Liver (tissue), 3 donors: ENCODE measurements at regions not wholly inside any gene's neighbourhood (a gene's known extent, or its start where the extent isn't known, plus 50 kb on each side); places are given as distances from the start of the nearest gene placed in this dataset.

ENCODE experiments used
- FOXA1 ChIP-seq: IDR thresholded peaks from 2 replicates; pipeline ENCODE4 v1.6.1; 2016; ENCODE audit warnings: antibody characterized with exemption
- GABPA ChIP-seq, 2 donors: IDR thresholded peaks in 1 of 2; conservative IDR thresholded peaks in 1 of 2; 2 replicates each; pipeline ENCODE4 v1.6.1; 2016; ENCODE audit warnings: antibody characterized with exemption in 2 of 2, mild to moderate bottlenecking in 1 of 2, moderate library complexity in 1 of 2
- HNF4G ChIP-seq: IDR thresholded peaks from 2 replicates; pipeline ENCODE4 v1.6.1; 2016; ENCODE audit warnings: antibody characterized with exemption
- JUND ChIP-seq, 2 donors: IDR thresholded peaks; 2 replicates each; pipeline ENCODE4 v1.6.1; 2016; ENCODE audit warnings: antibody characterized with exemption in 2 of 2
- RAD21 ChIP-seq, 2 donors: IDR thresholded peaks; 2 replicates each; pipeline ENCODE4 v1.6.1; 2016; ENCODE audit warnings: antibody characterized with exemption in 2 of 2, mild to moderate bottlenecking in 2 of 2
- SP1 ChIP-seq: IDR thresholded peaks from 2 replicates; pipeline ENCODE4 v1.6.1; 2018; ENCODE audit warnings: antibody characterized with exemption, mild to moderate bottlenecking
- TAF1 ChIP-seq: conservative IDR thresholded peaks from 2 replicates; pipeline ENCODE4 v1.6.1; 2016; ENCODE audit warnings: antibody characterized with exemption, mild to moderate bottlenecking
- YY1 ChIP-seq: IDR thresholded peaks from 2 replicates; pipeline ENCODE4 v1.6.1; 2016; ENCODE audit warnings: antibody characterized with exemption, mild to moderate bottlenecking
- TF ChIP-seq, protein P1 (sequence below): fragments of 150-350 bp; IDR thresholded peaks from 2 replicates; pipeline ENCODE4 v1.5.1; 2017; ENCODE audit warnings: improper control_type of control experiment, low read depth, low read length; ENCODE audit not compliant: missing input control
- TF ChIP-seq, protein P2 (sequence below): IDR thresholded peaks from 2 replicates; pipeline ENCODE4 v1.6.1; 2016; ENCODE audit warnings: antibody characterized with exemption
- TF ChIP-seq, protein P3 (sequence below): IDR thresholded peaks from 2 replicates; pipeline ENCODE4 v1.6.1; 2016; ENCODE audit warnings: antibody characterized with exemption, mild to moderate bottlenecking
- TF ChIP-seq, protein P4 (sequence below): IDR thresholded peaks from 2 replicates; pipeline ENCODE4 v1.6.1; 2016; ENCODE audit warnings: antibody characterized with exemption
- TF ChIP-seq, protein P5 (sequence below): IDR thresholded peaks from 2 replicates; pipeline ENCODE4 v1.6.1; 2016; ENCODE audit warnings: antibody characterized with exemption
- donor health status: healthy.
- donor health status: healthy.

DNA sequence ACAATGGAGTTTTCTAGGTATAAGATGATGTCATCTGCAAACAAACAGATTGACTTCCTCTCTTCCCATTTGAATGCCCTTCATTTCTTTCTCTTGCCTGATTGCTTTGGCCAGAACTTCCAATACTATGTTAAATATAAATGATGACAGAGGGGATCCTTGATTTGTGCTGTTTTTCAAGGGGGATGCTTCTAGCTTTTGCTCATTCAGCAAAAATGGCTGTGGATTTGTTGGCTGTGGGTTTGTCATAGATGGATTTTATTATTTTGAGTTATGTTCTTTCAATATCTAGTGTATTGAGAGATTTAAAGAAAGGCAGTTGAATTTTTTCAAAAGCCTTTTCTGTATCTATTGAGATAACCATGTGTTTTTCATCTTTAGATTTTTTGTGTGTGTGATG lies 662.4 kb upstream of the EYS start:
- TF ChIP-seq, protein P1, sequence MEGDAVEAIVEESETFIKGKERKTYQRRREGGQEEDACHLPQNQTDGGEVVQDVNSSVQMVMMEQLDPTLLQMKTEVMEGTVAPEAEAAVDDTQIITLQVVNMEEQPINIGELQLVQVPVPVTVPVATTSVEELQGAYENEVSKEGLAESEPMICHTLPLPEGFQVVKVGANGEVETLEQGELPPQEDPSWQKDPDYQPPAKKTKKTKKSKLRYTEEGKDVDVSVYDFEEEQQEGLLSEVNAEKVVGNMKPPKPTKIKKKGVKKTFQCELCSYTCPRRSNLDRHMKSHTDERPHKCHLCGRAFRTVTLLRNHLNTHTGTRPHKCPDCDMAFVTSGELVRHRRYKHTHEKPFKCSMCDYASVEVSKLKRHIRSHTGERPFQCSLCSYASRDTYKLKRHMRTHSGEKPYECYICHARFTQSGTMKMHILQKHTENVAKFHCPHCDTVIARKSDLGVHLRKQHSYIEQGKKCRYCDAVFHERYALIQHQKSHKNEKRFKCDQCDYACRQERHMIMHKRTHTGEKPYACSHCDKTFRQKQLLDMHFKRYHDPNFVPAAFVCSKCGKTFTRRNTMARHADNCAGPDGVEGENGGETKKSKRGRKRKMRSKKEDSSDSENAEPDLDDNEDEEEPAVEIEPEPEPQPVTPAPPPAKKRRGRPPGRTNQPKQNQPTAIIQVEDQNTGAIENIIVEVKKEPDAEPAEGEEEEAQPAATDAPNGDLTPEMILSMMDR: no peak
- TF ChIP-seq, protein P2, sequence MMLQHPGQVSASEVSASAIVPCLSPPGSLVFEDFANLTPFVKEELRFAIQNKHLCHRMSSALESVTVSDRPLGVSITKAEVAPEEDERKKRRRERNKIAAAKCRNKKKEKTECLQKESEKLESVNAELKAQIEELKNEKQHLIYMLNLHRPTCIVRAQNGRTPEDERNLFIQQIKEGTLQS: no peak
- TF ChIP-seq, protein P3, sequence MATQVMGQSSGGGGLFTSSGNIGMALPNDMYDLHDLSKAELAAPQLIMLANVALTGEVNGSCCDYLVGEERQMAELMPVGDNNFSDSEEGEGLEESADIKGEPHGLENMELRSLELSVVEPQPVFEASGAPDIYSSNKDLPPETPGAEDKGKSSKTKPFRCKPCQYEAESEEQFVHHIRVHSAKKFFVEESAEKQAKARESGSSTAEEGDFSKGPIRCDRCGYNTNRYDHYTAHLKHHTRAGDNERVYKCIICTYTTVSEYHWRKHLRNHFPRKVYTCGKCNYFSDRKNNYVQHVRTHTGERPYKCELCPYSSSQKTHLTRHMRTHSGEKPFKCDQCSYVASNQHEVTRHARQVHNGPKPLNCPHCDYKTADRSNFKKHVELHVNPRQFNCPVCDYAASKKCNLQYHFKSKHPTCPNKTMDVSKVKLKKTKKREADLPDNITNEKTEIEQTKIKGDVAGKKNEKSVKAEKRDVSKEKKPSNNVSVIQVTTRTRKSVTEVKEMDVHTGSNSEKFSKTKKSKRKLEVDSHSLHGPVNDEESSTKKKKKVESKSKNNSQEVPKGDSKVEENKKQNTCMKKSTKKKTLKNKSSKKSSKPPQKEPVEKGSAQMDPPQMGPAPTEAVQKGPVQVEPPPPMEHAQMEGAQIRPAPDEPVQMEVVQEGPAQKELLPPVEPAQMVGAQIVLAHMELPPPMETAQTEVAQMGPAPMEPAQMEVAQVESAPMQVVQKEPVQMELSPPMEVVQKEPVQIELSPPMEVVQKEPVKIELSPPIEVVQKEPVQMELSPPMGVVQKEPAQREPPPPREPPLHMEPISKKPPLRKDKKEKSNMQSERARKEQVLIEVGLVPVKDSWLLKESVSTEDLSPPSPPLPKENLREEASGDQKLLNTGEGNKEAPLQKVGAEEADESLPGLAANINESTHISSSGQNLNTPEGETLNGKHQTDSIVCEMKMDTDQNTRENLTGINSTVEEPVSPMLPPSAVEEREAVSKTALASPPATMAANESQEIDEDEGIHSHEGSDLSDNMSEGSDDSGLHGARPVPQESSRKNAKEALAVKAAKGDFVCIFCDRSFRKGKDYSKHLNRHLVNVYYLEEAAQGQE: no peak
- TF ChIP-seq TAF1: no peak
- TF ChIP-seq RAD21 (IDR thresholded peaks at IDR 0.05): no peak
- TF ChIP-seq, protein P4, sequence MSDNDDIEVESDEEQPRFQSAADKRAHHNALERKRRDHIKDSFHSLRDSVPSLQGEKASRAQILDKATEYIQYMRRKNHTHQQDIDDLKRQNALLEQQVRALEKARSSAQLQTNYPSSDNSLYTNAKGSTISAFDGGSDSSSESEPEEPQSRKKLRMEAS: no peak
- TF ChIP-seq, protein P5, sequence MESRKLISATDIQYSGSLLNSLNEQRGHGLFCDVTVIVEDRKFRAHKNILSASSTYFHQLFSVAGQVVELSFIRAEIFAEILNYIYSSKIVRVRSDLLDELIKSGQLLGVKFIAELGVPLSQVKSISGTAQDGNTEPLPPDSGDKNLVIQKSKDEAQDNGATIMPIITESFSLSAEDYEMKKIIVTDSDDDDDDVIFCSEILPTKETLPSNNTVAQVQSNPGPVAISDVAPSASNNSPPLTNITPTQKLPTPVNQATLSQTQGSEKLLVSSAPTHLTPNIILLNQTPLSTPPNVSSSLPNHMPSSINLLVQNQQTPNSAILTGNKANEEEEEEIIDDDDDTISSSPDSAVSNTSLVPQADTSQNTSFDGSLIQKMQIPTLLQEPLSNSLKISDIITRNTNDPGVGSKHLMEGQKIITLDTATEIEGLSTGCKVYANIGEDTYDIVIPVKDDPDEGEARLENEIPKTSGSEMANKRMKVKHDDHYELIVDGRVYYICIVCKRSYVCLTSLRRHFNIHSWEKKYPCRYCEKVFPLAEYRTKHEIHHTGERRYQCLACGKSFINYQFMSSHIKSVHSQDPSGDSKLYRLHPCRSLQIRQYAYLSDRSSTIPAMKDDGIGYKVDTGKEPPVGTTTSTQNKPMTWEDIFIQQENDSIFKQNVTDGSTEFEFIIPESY: no peak
- TF ChIP-seq JUND (IDR thresholded peaks at IDR 0.05): no peak
- no peak for TF ChIP-seq YY1
- TF ChIP-seq GABPA (IDR thresholded peaks at IDR 0.05 in 1 of 2, conservative IDR thresholded peaks at IDR 0.05 in 1 of 2): no peak
- TF ChIP-seq FOXA1: no peak
- TF ChIP-seq SP1: no peak
- no peak for TF ChIP-seq HNF4G
